PC-9 (cell line): ENCODE measurements at regions not wholly inside any gene's neighbourhood (a gene's known extent, or its start where the extent isn't known, plus 50 kb on each side); places are given as distances from the start of the nearest gene placed in this dataset.

Experiments used
- BruUV-seq: library from RNA; stranded (reverse); fragments of 400-500 nt; replicated peaks from 2 replicates; lab custom pipeline; 2021; lab: Mats Ljungman, UMichigan
- CTCF ChIA-PET: fragments of 300-600 bp; sonication (Branson Sonifier 250); formaldehyde crosslinking; loops from one replicate; lab custom pipeline; 2022; ENCODE audit warnings: antibody characterized with exemption; lab: Charles Lee
- POLR2A ChIA-PET: fragments of 300-600 bp; sonication (Branson Sonifier 250); formaldehyde crosslinking; loops from one replicate; lab custom pipeline; 2022; ENCODE audit warnings: antibody characterized with exemption; ENCODE audit not compliant: unreplicated experiment; lab: Charles Lee
- DNase-seq, 2 experiments: peaks; one replicate each; pipeline versions ENCODE4 v3.0.0 to v3.0.0-alpha.2; 2015 to 2022; ENCODE audit warnings: mixed read lengths in 1 of 2
- H2AFZ ChIP-seq: fragments of 200-600 bp; sonication (generic); 2 replicates; pipeline ENCODE4 v1.8.1; 2017; ENCODE audit warnings: antibody characterized with exemption
- H3F3A ChIP-seq: fragments of 200-600 bp; sonication (generic); 2 replicates; pipeline ENCODE4 v1.8.1; 2017; ENCODE audit warnings: antibody characterized with exemption, mild to moderate bottlenecking, low read depth; ENCODE audit not compliant: insufficient read depth
- H3K27ac ChIP-seq: fragments of 200-600 bp; sonication (generic); 2 replicates; pipeline ENCODE4 v1.6.1; 2016; ENCODE audit warnings: mixed run types
- H3K27me3 ChIP-seq: fragments of 200-600 bp; sonication (generic); 2 replicates; pipeline ENCODE4 v1.6.1; 2016; ENCODE audit warnings: low read depth, mixed run types; ENCODE audit not compliant: insufficient read depth
- H3K36me3 ChIP-seq: fragments of 200-600 bp; sonication (generic); 2 replicates; pipeline ENCODE4 v1.6.1; 2016; ENCODE audit warnings: low read depth, mixed run types
- H3K4me1 ChIP-seq: fragments of 200-600 bp; sonication (generic); replicated peaks from 2 replicates; pipeline ENCODE4 v1.6.1; 2016; ENCODE audit warnings: mixed run types; ENCODE audit not compliant: insufficient read depth
- H3K4me2 ChIP-seq: fragments of 200-600 bp; sonication (generic); 2 replicates; pipeline ENCODE4 v1.6.1; 2017; ENCODE audit warnings: mixed run types
- H3K4me3 ChIP-seq: fragments of 200-600 bp; sonication (generic); 2 replicates; pipeline ENCODE4 v1.6.1; 2016; ENCODE audit warnings: mixed run types
- H3K79me2 ChIP-seq: fragments of 200-600 bp; sonication (generic); 2 replicates; pipeline ENCODE4 v1.6.1; 2017; ENCODE audit warnings: low read depth, mixed run types
- H3K9me2 ChIP-seq: fragments of 200-600 bp; sonication (generic); 2 replicates; pipeline ENCODE4 v1.8.1; 2017; ENCODE audit warnings: mild to moderate bottlenecking; ENCODE audit not compliant: insufficient read depth
- H3K9me3 ChIP-seq: fragments of 200-600 bp; sonication (generic); 2 replicates; pipeline ENCODE4 v1.8.1; 2016; ENCODE audit warnings: low read depth; ENCODE audit not compliant: insufficient read depth
- H4K20me1 ChIP-seq: fragments of 200-600 bp; sonication (generic); 2 replicates; pipeline ENCODE4 v1.8.1; 2017; ENCODE audit not compliant: insufficient read depth
- CTCF ChIP-seq: fragments of 200-600 bp; sonication (generic); conservative IDR thresholded peaks from 2 replicates; pipeline ENCODE4 v1.6.1; 2017; ENCODE audit warnings: mixed run types, antibody characterized with exemption, mild to moderate bottlenecking, moderate library complexity
- EZH2 ChIP-seq: fragments of 200-600 bp; sonication (generic); IDR thresholded peaks from 2 replicates; pipeline ENCODE4 v1.8.0; 2017; ENCODE audit warnings: antibody characterized with exemption, low read depth
- intact Hi-C: fragments of 100-400 bp; cut with micrococcal nuclease; formaldehyde crosslinking; loops from one replicate; pipeline ENCODE4 v1.10.0; 2022; ENCODE audit not compliant: unreplicated experiment

DNA sequence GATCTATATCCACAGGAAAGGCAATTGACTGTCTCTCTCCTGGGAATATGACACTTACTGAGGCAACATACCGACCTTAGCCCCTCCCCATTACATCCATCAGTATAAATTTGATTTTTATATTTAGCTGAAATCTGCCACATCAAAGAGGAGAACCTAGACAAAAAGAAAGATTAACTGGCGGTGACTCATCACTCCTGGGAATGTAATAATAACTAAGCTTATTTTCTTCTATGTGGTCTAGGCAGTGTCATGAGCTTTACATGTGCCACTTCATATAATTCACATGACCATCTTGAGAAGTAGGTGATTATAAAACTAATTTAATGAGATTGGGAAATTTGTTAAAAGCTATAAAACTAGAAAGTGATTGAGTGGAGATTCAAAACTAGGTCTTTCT is 520.0 kb upstream of the HS3ST5 start:
- ChIA-PET POLR2A (interaction anchor here (0.6 kb wide), 1 partner anchor 888 kb away, joined by 4 read pairs; no protein-coding TSS in a partner anchor), CTCF (no interaction called here)

DNA sequence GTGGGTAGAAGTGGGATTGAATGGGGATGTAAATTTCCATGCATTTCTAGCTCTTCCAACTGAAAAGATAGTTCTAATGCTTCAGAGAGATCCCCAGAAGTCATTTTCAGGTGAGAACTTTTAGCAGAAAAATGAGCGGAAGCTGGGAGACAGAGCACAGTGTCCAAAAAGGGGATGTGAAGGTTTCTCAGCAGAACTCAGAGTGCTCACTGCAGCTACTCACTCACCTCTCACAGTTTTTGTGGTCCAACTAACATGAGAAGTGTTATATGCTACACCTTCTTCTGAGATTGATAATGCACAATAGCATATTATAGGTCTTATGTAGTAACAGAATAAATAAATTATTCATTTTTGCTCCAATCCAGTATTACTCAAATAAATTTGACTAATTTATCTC is 519.2 kb upstream of the HS3ST5 start:
- POLR2A ChIA-PET, result no interaction called here
- no peaks in the 10 kb centered on the region for H3K4me1 ChIP-seq
- no peaks in the 10 kb centered on the region for H4K20me1 ChIP-seq
- H2AFZ ChIP-seq, result no peak overlapping the region
- no peak for DNase-seq
- intact Hi-C loops, result no loop called here
- no peak overlapping the region for H3K27ac ChIP-seq
- H3F3A ChIP-seq, result no peaks in the 10 kb centered on the region
- H3K79me2 ChIP-seq, result no peaks in the 10 kb centered on the region
- H3K9me3 ChIP-seq, result no peaks in the 10 kb centered on the region
- CTCF ChIA-PET, result no interaction called here
- no peak overlapping the region for H3K4me3 ChIP-seq
- TF ChIP-seq CTCF (no peak), EZH2 (no peak)
- no peaks in the 10 kb centered on the region for H3K36me3 ChIP-seq
- no peak overlapping the region for H3K4me2 ChIP-seq
- BruUV-seq, result no TSS peak
- H3K27me3 ChIP-seq, result no peaks in the 10 kb centered on the region
- no peaks in the 10 kb centered on the region for H3K9me2 ChIP-seq

More for the DNA sequence above, 520.0 kb upstream of the HS3ST5 start:
- no peaks in the 10 kb centered on the region for H3K79me2 ChIP-seq
- no peaks in the 10 kb centered on the region for H3K27me3 ChIP-seq
- H3K4me1 ChIP-seq, result no peaks in the 10 kb centered on the region
- no peak overlapping the region for H3K4me3 ChIP-seq
- H4K20me1 ChIP-seq, result no peaks in the 10 kb centered on the region
- BruUV-seq, result no TSS peak
- no peaks in the 10 kb centered on the region for H3K9me3 ChIP-seq
- no peak overlapping the region for H3K4me2 ChIP-seq
- intact Hi-C loops, result no loop called here
- H3K27ac ChIP-seq, result no peak overlapping the region
- H3K9me2 ChIP-seq, result no peaks in the 10 kb centered on the region
- no peaks in the 10 kb centered on the region for H3K36me3 ChIP-seq
- no peaks in the 10 kb centered on the region for H3F3A ChIP-seq
- H2AFZ ChIP-seq, result no peak overlapping the region
- no peak for TF ChIP-seq CTCF
- TF ChIP-seq EZH2, result no peak
- no peak for DNase-seq

DNA sequence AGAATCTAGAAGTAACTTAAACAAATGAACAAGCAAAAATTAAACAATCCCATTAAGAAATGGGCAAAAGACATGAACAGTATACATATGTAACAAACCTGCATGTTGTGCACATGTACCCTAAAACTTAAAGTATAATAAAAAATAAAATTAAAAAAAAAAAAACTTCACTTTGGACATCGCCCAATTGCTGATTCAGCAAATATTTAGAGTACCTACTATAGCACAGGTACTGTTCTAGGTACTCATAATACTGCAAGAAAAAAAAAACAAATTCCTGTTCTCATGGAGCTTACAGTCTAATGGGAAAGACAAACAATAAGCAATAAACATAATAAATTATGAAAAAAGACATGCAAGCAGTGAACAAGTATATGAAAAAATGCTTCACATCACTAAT is 501.5 kb upstream of the HS3ST5 start:
- TF ChIP-seq EZH2 (no peak), CTCF (no peak)
- no peaks in the 10 kb centered on the region for H3K27me3 ChIP-seq

More for the DNA sequence above, 501.5 kb upstream of the HS3ST5 start:
- no TSS peak for BruUV-seq
- ChIA-PET POLR2A (no interaction called here), CTCF (no interaction called here)
- intact Hi-C loops, result no loop called here
- no peak overlapping the region for H2AFZ ChIP-seq
- no peak overlapping the region for H3K27ac ChIP-seq
- no peaks in the 10 kb centered on the region for H4K20me1 ChIP-seq
- no peaks in the 10 kb centered on the region for H3K36me3 ChIP-seq
- no peak overlapping the region for H3K4me3 ChIP-seq
- no peaks in the 10 kb centered on the region for H3K9me2 ChIP-seq
- H3K9me3 ChIP-seq, result no peaks in the 10 kb centered on the region
- no peak for DNase-seq
- no peaks in the 10 kb centered on the region for H3F3A ChIP-seq
- H3K79me2 ChIP-seq, result no peaks in the 10 kb centered on the region
- H3K4me1 ChIP-seq, result no peaks in the 10 kb centered on the region
- no peak overlapping the region for H3K4me2 ChIP-seq
